ENCODE measurements at regions not wholly inside any gene's neighbourhood (a gene's known extent, or its start where the extent isn't known, plus 50 kb on each side); places are given as distances from the start of the nearest gene placed in this dataset.

DNA sequence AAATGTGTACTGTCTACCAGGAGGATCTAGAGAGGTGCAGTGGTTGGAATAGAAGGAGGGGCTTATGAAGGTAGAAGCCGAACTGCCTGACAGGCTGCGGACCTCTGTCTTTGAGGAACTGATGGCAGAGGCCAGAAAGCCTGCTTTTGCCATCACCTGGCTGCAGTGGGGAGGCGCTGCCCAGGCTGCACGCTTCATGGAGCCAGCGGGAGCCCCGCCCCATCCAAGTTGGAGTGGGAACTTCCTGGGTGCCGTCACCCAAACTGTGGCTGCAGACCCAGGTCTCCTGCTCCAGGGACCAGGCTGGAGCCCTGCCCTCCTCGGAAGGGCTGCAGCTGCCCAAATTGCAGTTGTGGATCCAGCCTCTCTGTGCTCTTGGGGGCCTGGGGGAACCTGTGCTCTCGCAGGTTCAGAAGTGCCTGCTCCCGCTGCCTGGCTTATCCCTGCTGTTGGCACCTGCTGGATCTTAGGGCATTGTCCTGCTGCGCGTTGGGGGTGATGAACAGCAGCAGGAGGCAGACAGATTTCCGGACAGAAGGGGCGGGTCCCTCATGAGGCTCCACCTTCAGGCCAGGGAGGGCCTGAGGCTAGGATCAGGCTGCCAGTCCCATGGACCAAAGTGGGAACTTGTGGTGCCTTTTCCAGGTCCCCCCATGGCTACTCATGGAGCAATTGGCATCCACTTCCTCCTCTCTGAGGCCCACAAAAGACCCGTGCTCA, 118.0 kb upstream of the PLPPR4 start:
- CTCF ChIA-PET: no interaction called here
- no TSS peak for BruUV-seq (replicated peaks)

GRCh38 chr1:99149952-99150351, 114.3 kb upstream of the PLPPR4 start:
- no peaks in the 10 kb centered on the region for H3K9me3 ChIP-seq
- H3K36me3 ChIP-seq (ENCODE audit: control insufficient read depth, insufficient read depth, low read length): no peaks in the 10 kb centered on the region
- no peak overlapping the region for H3K4me3 ChIP-seq (ENCODE audit: low read depth, low read length)
- H3K4me1 ChIP-seq: no peaks in the 10 kb centered on the region
- TF ChIP-seq CTCF (IDR thresholded peaks at IDR 0.05; ENCODE audit: insufficient read depth in 1 of 2, low read depth in 1 of 2, low read length in 1 of 2, severe bottlenecking in 1 of 2, unreplicated experiment in 1 of 2): no peak
- BruUV-seq (replicated peaks): no TSS peak
- Mint-ChIP-seq H3K27me3 (ENCODE audit: insufficient read depth, unreplicated experiment) (peaks cover 2% of the 10 kb centered on the region), H3K36me3 (ENCODE audit: insufficient read depth, unreplicated experiment) (no peaks in the 10 kb centered on the region), H3K9me3 (ENCODE audit: unreplicated experiment) (no peaks in the 10 kb centered on the region), H3K4me1 (ENCODE audit: low read depth, unreplicated experiment) (no peaks in the 10 kb centered on the region), H3K4me3 (ENCODE audit: unreplicated experiment) (no peak overlapping the region), H3K27ac (ENCODE audit: unreplicated experiment) (no peak overlapping the region)
- DNase-seq: no peak
- intact Hi-C loops (cut with micrococcal nuclease; ENCODE audit: unreplicated experiment): no loop called here
- no peaks in the 10 kb centered on the region for H3K27me3 ChIP-seq (replicated peaks; ENCODE audit: control insufficient read depth, insufficient read depth, low read length)
- ChIA-PET CTCF (no interaction called here), POLR2A (no interaction called here)

More for the DNA sequence above, 118.0 kb upstream of the PLPPR4 start:
- no peak overlapping the region for H3K4me3 Mint-ChIP-seq (ENCODE audit: unreplicated experiment)
- H3K4me1 ChIP-seq: no peaks in the 10 kb centered on the region
- H3K36me3 Mint-ChIP-seq (ENCODE audit: insufficient read depth, unreplicated experiment): no peaks in the 10 kb centered on the region
- H3K9me3 Mint-ChIP-seq (ENCODE audit: unreplicated experiment): no peaks in the 10 kb centered on the region
- no peak overlapping the region for H3K27ac Mint-ChIP-seq (ENCODE audit: unreplicated experiment)
- no peaks in the 10 kb centered on the region for H3K9me3 ChIP-seq
- no peak for DNase-seq
- H3K27me3 Mint-ChIP-seq (ENCODE audit: insufficient read depth, unreplicated experiment): no peaks in the 10 kb centered on the region
- intact Hi-C loops (cut with micrococcal nuclease; ENCODE audit: unreplicated experiment): no loop called here
- POLR2A ChIA-PET: no interaction called here
- H3K36me3 ChIP-seq (ENCODE audit: control insufficient read depth, insufficient read depth, low read length): no peaks in the 10 kb centered on the region
- no peak for TF ChIP-seq CTCF (IDR thresholded peaks at IDR 0.05; ENCODE audit: insufficient read depth in 1 of 2, low read depth in 1 of 2, low read length in 1 of 2, severe bottlenecking in 1 of 2, unreplicated experiment in 1 of 2)
- H3K4me1 Mint-ChIP-seq (ENCODE audit: low read depth, unreplicated experiment): no peaks in the 10 kb centered on the region
- no peak overlapping the region for H3K4me3 ChIP-seq (ENCODE audit: low read depth, low read length)
- H3K27me3 ChIP-seq (replicated peaks; ENCODE audit: control insufficient read depth, insufficient read depth, low read length): no peaks in the 10 kb centered on the region

DNA sequence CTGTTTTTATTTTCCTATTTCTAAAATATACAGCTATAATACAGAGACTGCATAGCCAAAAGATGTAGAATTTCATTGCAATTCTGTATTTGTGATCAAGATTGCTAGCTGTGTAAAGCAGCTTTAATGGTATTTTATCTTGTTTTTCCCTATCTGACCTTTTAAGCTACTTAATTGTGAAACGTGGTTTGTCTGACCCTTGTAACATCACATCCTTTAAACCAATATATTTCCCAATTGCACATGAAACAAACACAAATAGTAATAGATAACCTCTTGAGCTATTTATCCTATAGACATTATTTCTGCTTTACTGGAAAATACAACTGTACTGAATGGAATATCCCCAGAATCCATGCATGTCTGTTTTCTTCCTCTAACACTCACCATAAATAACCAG, 112.2 kb upstream of the PLPPR4 start:
- DNase-seq: no peak
- no peak overlapping the region for H3K27ac Mint-ChIP-seq (ENCODE audit: unreplicated experiment)
- CTCF ChIA-PET: no interaction called here
- TF ChIP-seq CTCF (IDR thresholded peaks at IDR 0.05; ENCODE audit: insufficient read depth in 1 of 2, low read depth in 1 of 2, low read length in 1 of 2, severe bottlenecking in 1 of 2, unreplicated experiment in 1 of 2): no peak
- intact Hi-C loops (cut with micrococcal nuclease; ENCODE audit: unreplicated experiment): no loop called here
- no peak overlapping the region for H3K4me3 Mint-ChIP-seq (ENCODE audit: unreplicated experiment)
- H3K9me3 ChIP-seq: no peaks in the 10 kb centered on the region
- no peaks in the 10 kb centered on the region for H3K36me3 Mint-ChIP-seq (ENCODE audit: insufficient read depth, unreplicated experiment)
- no peaks in the 10 kb centered on the region for H3K9me3 Mint-ChIP-seq (ENCODE audit: unreplicated experiment)
- no peak overlapping the region for H3K4me3 ChIP-seq (ENCODE audit: low read depth, low read length)
- no peaks in the 10 kb centered on the region for H3K36me3 ChIP-seq (ENCODE audit: control insufficient read depth, insufficient read depth, low read length)
- BruUV-seq (replicated peaks): no TSS peak
- H3K27me3 ChIP-seq (replicated peaks; ENCODE audit: control insufficient read depth, insufficient read depth, low read length): no peaks in the 10 kb centered on the region
- H3K4me1 ChIP-seq: no peaks in the 10 kb centered on the region
- POLR2A ChIA-PET: no interaction called here
- H3K4me1 Mint-ChIP-seq (ENCODE audit: low read depth, unreplicated experiment): no peaks in the 10 kb centered on the region
- peaks cover 5% of the 10 kb centered on the region for H3K27me3 Mint-ChIP-seq (ENCODE audit: insufficient read depth, unreplicated experiment)

Data from Caco-2 (cell line).